OCI-LY3 (cell line): ENCODE measurements at regions not wholly inside any gene's neighbourhood (a gene's known extent, or its start where the extent isn't known, plus 50 kb on each side); places are given as distances from the start of the nearest gene placed in this dataset.

ENCODE experiments used
- H2AFZ ChIP-seq: fragments of 200-600, 300-600 bp; shearing (Covaris generic); 2 replicates; pipeline ENCODE4 v1.6.0; 2014; ENCODE audit warnings: antibody characterized with exemption, low read depth, low read length
- H3K27ac ChIP-seq: fragments of 200-600, 300-600 bp; sonication (generic); 2 replicates; pipeline ENCODE4 v1.5.1; 2014; ENCODE audit warnings: mild to moderate bottlenecking, low read length, moderate library complexity, mixed read lengths
- H3K27me3 ChIP-seq: fragments of 200-600, 300-600 bp; sonication (generic); 2 replicates; pipeline ENCODE4 v1.6.1; 2014; ENCODE audit warnings: low read depth, low read length, mixed read lengths
- H3K36me3 ChIP-seq: fragments of 200-600, 300-600 bp; sonication (generic); replicated peaks from 2 replicates; pipeline ENCODE3; 2014; ENCODE audit warnings: low read depth, low read length, mixed read lengths
- H3K4me1 ChIP-seq: fragments of 300-600, 200-600 bp; sonication (generic); 2 replicates; pipeline ENCODE4 v1.6.1; 2014; ENCODE audit warnings: low read length, mixed read lengths
- H3K4me2 ChIP-seq: fragments of 200-600, 300-600 bp; sonication (generic); 2 replicates; pipeline ENCODE4 v1.6.1; 2014; ENCODE audit warnings: low read length, mixed read lengths
- H3K4me3 ChIP-seq: fragments of 300-600, 200-600 bp; sonication (generic); 2 replicates; pipeline ENCODE4 v1.5.1; 2014; ENCODE audit warnings: antibody characterized with exemption, mild to moderate bottlenecking, low read length, moderate library complexity
- H3K79me2 ChIP-seq: fragments of 300-600, 200-600 bp; shearing (Covaris generic); 2 replicates; pipeline ENCODE4 v1.6.1; 2014; ENCODE audit warnings: mild to moderate bottlenecking, low read length, mixed read lengths
- H3K9ac ChIP-seq: fragments of 300-600, 200-600 bp; shearing (Covaris generic); 2 replicates; pipeline ENCODE4 v1.6.0; 2014; ENCODE audit warnings: mild to moderate bottlenecking, low read length, moderate library complexity
- H3K9me3 ChIP-seq: fragments of 200-600, 300-600 bp; shearing (Covaris generic); 2 replicates; pipeline ENCODE4 v1.6.1; 2014; ENCODE audit warnings: low read length, mixed read lengths; ENCODE audit not compliant: insufficient read depth
- H4K20me1 ChIP-seq: fragments of 200-600, 300-600 bp; sonication (generic); 2 replicates; pipeline ENCODE4 v1.6.1; 2016; ENCODE audit warnings: low read length, mixed read lengths; ENCODE audit not compliant: insufficient read depth
- CTCF ChIP-seq: fragments of 200-600, 300-600 bp; sonication (generic); IDR thresholded peaks from 2 replicates; pipeline ENCODE4 v1.5.1; 2014; ENCODE audit warnings: antibody characterized with exemption, low read length, low read depth
- EZH2phosphoT487 ChIP-seq: fragments of 200-600 bp; shearing (Covaris generic); IDR thresholded peaks from 2 replicates; pipeline ENCODE4 v1.6.1; 2018; ENCODE audit warnings: antibody characterized with exemption, mixed run types, low read depth

GRCh38 chr9:107094370-107094769, 188.7 kb upstream of the RAD23B start:
- no peak overlapping the region for H3K9ac ChIP-seq
- no peak overlapping the region for H3K27ac ChIP-seq
- H2AFZ ChIP-seq = no peak overlapping the region
- no peaks in the 10 kb centered on the region for H4K20me1 ChIP-seq
- no peak overlapping the region for H3K4me3 ChIP-seq
- H3K4me2 ChIP-seq = no peak overlapping the region
- no peaks in the 10 kb centered on the region; the same call in 1 of the 2 replicates for H3K27me3 ChIP-seq
- TF ChIP-seq EZH2phosphoT487 = no peak
- TF ChIP-seq CTCF = no peak
- H3K4me1 ChIP-seq = no peaks in the 10 kb centered on the region
- no peaks in the 10 kb centered on the region for H3K9me3 ChIP-seq
- no peaks in the 10 kb centered on the region for H3K79me2 ChIP-seq
- H3K36me3 ChIP-seq = no peaks in the 10 kb centered on the region

GRCh38 chr9:107100591-107100990, 182.5 kb upstream of the RAD23B start:
- TF ChIP-seq CTCF (no peak), EZH2phosphoT487 (no peak)
- Histone ChIP-seq H3K4me3 (no peak overlapping the region), H3K27ac (no peak overlapping the region), H3K79me2 (no peaks in the 10 kb centered on the region), H3K9me3 (no peaks in the 10 kb centered on the region), H3K9ac (no peak overlapping the region), H3K36me3 (no peaks in the 10 kb centered on the region), H3K4me2 (no peak overlapping the region), H3K4me1 (no peaks in the 10 kb centered on the region), H2AFZ (no peak overlapping the region), H3K27me3 (no peaks in the 10 kb centered on the region), H4K20me1 (no peaks in the 10 kb centered on the region)

GRCh38 chr9:107102011-107102410, 181.1 kb upstream of the RAD23B start:
- Histone ChIP-seq H3K27me3 (peaks cover 11% of the 10 kb centered on the region; the same call in 1 of the 2 replicates), H3K79me2 (no peaks in the 10 kb centered on the region), H3K4me1 (no peaks in the 10 kb centered on the region), H2AFZ (no peak overlapping the region), H3K9ac (no peak overlapping the region), H3K9me3 (no peaks in the 10 kb centered on the region), H3K36me3 (no peaks in the 10 kb centered on the region), H3K27ac (no peak overlapping the region), H3K4me2 (no peak overlapping the region), H4K20me1 (no peaks in the 10 kb centered on the region), H3K4me3 (no peak overlapping the region)
- TF ChIP-seq CTCF (no peak), EZH2phosphoT487 (no peak)

GRCh38 chr9:107103621-107104020, 179.5 kb upstream of the RAD23B start:
- H3K9me3 ChIP-seq = no peaks in the 10 kb centered on the region
- no peaks in the 10 kb centered on the region for H3K36me3 ChIP-seq
- TF ChIP-seq CTCF (no peak), EZH2phosphoT487 (no peak)
- H2AFZ ChIP-seq = no peak overlapping the region
- peaks cover 19% of the 10 kb centered on the region for H3K27me3 ChIP-seq
- H3K4me1 ChIP-seq = no peaks in the 10 kb centered on the region
- H3K27ac ChIP-seq = no peak overlapping the region
- no peaks in the 10 kb centered on the region for H3K79me2 ChIP-seq
- no peaks in the 10 kb centered on the region for H4K20me1 ChIP-seq
- H3K4me3 ChIP-seq = no peak overlapping the region
- no peak overlapping the region for H3K4me2 ChIP-seq
- no peak overlapping the region for H3K9ac ChIP-seq
